AG09309 (cell line): ENCODE measurements at regions not wholly inside any gene's neighbourhood (a gene's known extent, or its start where the extent isn't known, plus 50 kb on each side); places are given as distances from the start of the nearest gene placed in this dataset.

Source experiments
- DNase-seq: peaks from one replicate; pipeline ENCODE4 v3.0.0-alpha.2; 2010; ENCODE audit warnings: low read depth
- H3K4me3 ChIP-seq: 2 replicates; pipeline ENCODE4 v1.5.1; 2011; ENCODE audit warnings: mild to moderate bottlenecking, low read depth, low read length, moderate library complexity; ENCODE audit not compliant: control insufficient read depth
- TF ChIP-seq, protein P1 (sequence below): IDR thresholded peaks from 2 replicates; pipeline ENCODE4 v1.5.1; 2011; ENCODE audit warnings: mild to moderate bottlenecking, low read depth, low read length, inconsistent platforms; ENCODE audit not compliant: insufficient read depth, control insufficient read depth; ENCODE audit errors: missing control alignments

DNA sequence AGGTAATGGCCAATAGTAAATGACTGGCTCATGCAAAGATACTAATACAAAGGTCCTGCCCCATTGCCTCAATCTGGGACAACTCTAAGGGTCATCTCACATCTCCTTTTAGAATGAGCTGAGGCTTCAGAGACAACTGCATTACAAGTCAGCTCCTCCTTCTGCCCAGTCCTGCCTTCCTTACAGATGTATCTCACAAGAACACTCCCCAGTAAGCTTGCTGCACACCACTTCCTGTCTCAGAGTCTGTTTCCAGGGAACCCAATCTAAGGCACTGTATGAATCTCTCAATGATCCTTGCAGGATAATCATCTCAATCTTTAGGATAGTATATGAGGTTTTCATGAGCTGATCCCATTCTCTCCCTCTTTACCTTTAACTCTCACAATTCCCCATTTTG lies 57.8 kb upstream of the ZDHHC17 start:
- DNase-seq = no peak
- TF ChIP-seq, protein P1, sequence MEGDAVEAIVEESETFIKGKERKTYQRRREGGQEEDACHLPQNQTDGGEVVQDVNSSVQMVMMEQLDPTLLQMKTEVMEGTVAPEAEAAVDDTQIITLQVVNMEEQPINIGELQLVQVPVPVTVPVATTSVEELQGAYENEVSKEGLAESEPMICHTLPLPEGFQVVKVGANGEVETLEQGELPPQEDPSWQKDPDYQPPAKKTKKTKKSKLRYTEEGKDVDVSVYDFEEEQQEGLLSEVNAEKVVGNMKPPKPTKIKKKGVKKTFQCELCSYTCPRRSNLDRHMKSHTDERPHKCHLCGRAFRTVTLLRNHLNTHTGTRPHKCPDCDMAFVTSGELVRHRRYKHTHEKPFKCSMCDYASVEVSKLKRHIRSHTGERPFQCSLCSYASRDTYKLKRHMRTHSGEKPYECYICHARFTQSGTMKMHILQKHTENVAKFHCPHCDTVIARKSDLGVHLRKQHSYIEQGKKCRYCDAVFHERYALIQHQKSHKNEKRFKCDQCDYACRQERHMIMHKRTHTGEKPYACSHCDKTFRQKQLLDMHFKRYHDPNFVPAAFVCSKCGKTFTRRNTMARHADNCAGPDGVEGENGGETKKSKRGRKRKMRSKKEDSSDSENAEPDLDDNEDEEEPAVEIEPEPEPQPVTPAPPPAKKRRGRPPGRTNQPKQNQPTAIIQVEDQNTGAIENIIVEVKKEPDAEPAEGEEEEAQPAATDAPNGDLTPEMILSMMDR = no peak
- no peak overlapping the region for H3K4me3 ChIP-seq

DNA sequence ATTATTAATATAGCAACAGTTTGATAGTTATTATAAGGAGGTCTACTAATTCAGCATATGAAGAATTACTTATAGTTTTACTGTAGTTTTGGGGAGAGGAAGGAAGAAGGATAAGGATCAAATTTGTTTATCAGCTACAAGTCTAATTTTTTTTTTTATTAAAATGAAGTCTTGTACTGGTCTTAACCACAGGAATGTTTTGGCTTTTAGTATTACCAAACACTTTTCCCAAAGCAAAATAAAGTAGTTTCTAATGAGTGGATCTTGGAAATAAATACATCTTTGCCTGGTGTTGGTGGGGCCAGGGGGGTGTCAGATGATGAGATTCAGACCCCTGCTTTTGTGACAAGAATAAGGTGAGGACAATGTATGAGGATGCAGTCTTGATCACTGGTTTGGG lies 57.2 kb upstream of the ZDHHC17 start:
- H3K4me3 ChIP-seq = no peak overlapping the region
- TF ChIP-seq, protein P1 = no peak
- no peak for DNase-seq

DNA sequence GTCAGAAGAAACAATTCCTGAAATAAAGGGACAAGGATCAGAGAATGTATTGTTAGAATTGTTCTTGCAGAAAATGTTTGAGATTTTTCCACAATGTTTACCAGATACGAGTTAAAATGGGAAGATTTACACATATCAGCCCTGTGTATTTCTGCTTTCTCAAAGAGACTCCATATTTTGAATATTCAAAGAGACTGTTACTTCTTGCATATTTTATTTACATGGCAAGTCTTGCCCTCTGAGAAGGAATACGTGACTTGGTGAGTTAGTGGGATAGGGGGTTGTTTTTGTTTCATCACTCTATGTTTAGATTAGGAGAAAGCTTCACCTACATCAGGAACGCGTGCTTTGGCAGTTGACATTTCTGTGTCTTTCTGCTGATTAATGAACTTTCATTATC lies 56.1 kb upstream of the ZDHHC17 start:
- TF ChIP-seq, protein P1 = no peak
- no peak for DNase-seq
- H3K4me3 ChIP-seq = no peak overlapping the region

DNA sequence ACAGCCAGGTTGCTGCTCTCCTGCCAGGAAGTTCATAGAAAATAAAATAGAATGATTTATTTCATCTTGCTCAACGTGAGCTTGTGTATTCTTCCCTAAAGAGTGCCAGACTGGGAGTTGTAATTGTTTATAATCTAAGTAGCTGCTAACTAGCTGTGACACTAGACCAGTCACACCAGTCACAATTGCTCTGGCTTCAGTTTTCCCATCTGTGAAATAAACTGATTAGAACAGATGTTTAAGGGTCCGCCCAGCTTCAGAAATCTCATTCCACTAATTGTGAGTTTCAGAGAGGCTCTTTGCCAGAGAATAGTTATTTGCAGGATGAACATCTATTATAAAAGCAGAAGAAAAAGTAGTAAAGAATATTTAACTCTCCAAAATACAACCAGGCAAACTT lies 55.6 kb upstream of the ZDHHC17 start:
- no peak for DNase-seq
- H3K4me3 ChIP-seq = no peak overlapping the region
- TF ChIP-seq, protein P1 = no peak

DNA sequence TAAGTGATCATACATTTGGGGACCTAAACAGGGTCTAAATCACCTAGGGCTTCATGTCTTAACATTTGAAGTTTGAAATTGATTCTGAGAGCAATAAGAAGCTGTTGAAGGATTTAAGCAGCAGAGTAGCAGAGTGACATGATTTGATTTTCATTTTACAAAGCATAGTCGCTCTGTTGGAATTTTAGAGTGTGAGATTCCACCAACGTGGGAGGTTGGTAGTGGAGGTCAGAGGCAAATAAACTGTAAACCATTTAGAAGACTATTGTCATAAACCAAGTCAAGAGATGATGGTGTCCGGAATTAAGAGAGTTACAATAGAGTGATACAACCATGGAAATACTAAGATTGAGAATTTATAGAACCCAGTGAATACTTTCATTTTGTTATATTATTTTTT lies 52.7 kb upstream of the ZDHHC17 start:
- no peak overlapping the region for H3K4me3 ChIP-seq
- TF ChIP-seq, protein P1 = no peak
- DNase-seq = no peak

DNA sequence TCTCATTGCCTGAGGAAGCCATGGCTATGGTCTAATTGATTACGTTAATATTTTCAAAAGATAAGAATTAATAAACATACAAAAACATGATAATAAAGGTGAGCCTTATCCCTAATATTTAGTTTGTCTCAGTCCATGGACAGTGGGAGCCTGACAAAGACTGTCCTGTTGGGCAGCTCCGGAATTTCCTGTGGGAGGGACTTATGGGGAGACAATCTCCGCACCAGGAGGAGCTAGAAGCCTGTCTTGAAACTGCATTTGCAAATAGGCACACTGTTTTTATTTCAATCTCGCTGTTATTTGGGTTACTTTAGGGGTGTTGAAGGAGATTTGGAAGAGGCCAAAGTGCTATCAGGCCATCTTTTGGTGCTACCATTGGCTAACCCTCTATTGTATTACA lies 50.8 kb upstream of the ZDHHC17 start:
- no peak overlapping the region for H3K4me3 ChIP-seq
- TF ChIP-seq, protein P1 = no peak
- no peak for DNase-seq

DNA sequence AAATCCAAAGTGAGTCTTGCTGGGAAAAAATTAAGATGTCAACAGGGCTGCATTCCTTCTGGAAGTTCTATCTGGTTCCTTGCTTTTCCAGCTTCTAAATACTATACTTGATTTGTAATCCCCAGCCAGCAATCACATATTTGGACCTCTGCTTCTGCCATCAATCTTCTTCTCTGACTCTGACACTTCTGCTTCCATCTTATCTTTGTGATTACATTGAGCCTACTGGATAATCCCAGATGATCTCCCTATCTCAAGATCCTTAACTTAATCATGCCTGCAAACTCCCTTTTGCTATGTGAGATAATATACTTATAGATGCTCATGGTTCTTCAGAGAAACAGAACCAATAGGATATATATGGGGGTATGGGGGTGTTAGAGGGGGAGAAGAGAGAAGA lies 49.9 kb upstream of the ZDHHC17 start:
- no peak overlapping the region for H3K4me3 ChIP-seq
- no peak for DNase-seq
- TF ChIP-seq, protein P1 = no peak
